ENCODE measurements at regions not wholly inside any gene's neighbourhood (a gene's known extent, or its start where the extent isn't known, plus 50 kb on each side); places are given as distances from the start of the nearest gene placed in this dataset.
"Not testable (repeated sequence)": the region's sequence is repeated elsewhere in the genome, so short reads cannot be mapped to it uniquely, and the experiment has no call there.

DNA sequence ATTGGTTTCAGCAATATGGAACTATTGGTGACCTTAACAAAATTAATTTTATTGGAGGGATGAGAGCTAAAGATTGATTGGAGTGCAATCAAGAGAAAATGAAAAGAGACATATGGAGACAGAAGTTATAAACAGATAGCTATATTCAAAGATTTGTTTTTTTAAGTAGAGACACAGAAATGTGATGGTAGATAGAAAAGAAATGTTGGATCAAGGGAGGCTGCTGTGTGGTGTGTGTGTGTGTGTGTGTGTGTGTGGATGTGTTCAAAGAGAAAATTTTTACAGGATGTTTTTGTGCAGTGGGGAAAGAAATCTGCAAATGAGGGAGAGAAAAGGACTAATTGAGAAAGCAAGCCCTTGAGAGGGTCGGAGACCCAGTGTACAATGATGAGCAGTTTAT, 249.5 kb upstream of the SPHKAP start:
- Histone ChIP-seq H3K4me1 (ENCODE audit: control insufficient read depth, insufficient read depth, low read depth, low read length) (no peaks in the 10 kb centered on the region), H3K27ac (ENCODE audit: low read length, poor library complexity, severe bottlenecking) (no peak overlapping the region), H3K4me2 (ENCODE audit: low read length, poor library complexity, severe bottlenecking) (no peak overlapping the region), H2BK5ac (ENCODE audit: low read depth, low read length, poor library complexity, severe bottlenecking) (no peak overlapping the region), H3K36me3 (ENCODE audit: control insufficient read depth in 1 of 2, insufficient read depth in 2 of 2, low read depth in 1 of 2, low read length in 2 of 2) (no peaks in the 10 kb centered on the region), H2AFZ (ENCODE audit: low read depth, low read length) (no peak overlapping the region), H2AK5ac (ENCODE audit: low read length, severe bottlenecking) (no peak overlapping the region), H3K18ac (ENCODE audit: low read depth in 1 of 2, low read length in 2 of 2) (no peak overlapping the region), H2BK15ac (ENCODE audit: low read depth, poor library complexity, severe bottlenecking) (no peak overlapping the region), H4K8ac (ENCODE audit: low read length) (no peak overlapping the region), H2BK120ac (ENCODE audit: low read depth, low read length) (no peak overlapping the region), H3K14ac (ENCODE audit: low read length in 2 of 2) (no peak overlapping the region), H3K4ac (ENCODE audit: low read depth in 1 of 2, low read length in 2 of 2) (no peak overlapping the region), H2BK12ac (ENCODE audit: low read length in 2 of 2) (no peak overlapping the region), H3K23ac (ENCODE audit: low read length in 2 of 2) (no peak overlapping the region), H4K91ac (ENCODE audit: low read length) (no peak overlapping the region), H3K79me1 (replicated peaks; ENCODE audit: low read length, poor library complexity, severe bottlenecking) (no peaks in the 10 kb centered on the region), H3K27me3 (ENCODE audit: control insufficient read depth in 1 of 2, insufficient read depth in 1 of 2, low read length in 2 of 2) (no peaks in the 10 kb centered on the region), H3K4me3 (ENCODE audit: insufficient read depth in 1 of 2, low read depth in 1 of 2, low read length in 2 of 2) (no peak overlapping the region), H3K9ac (ENCODE audit: low read length) (no peak overlapping the region), H3K9me3 (ENCODE audit: control insufficient read depth, low read length) (peaks cover 31% of the 10 kb centered on the region)
- 50% methylated on average over 1 of the region's 1 CpG for WGBS
- DNase-seq: no peak

GRCh38 chr2:228426502-228427216, 245.2 kb upstream of the SPHKAP start:
- no CpG with 5 or more reads among the region's 1 CpG for WGBS
- no peak overlapping the region for H3K27ac ChIP-seq (ENCODE audit: low read length, poor library complexity, severe bottlenecking)
- no peak overlapping the region for H3K23ac ChIP-seq (ENCODE audit: low read length in 2 of 2)
- H4K91ac ChIP-seq (ENCODE audit: low read length): no peak overlapping the region
- H2BK5ac ChIP-seq (ENCODE audit: low read depth, low read length, poor library complexity, severe bottlenecking): no peak overlapping the region
- no peak overlapping the region for H2BK12ac ChIP-seq (ENCODE audit: low read length in 2 of 2)
- no peak overlapping the region for H2AK5ac ChIP-seq (ENCODE audit: low read length, severe bottlenecking)
- DNase-seq: no peak
- no peak overlapping the region for H3K9ac ChIP-seq (ENCODE audit: low read length)
- no peak overlapping the region for H2BK15ac ChIP-seq (ENCODE audit: low read depth, poor library complexity, severe bottlenecking)
- no peaks in the 10 kb centered on the region for H3K27me3 ChIP-seq (ENCODE audit: control insufficient read depth in 1 of 2, insufficient read depth in 1 of 2, low read length in 2 of 2)
- no peak overlapping the region for H3K4me3 ChIP-seq (ENCODE audit: insufficient read depth in 1 of 2, low read depth in 1 of 2, low read length in 2 of 2)
- no peak overlapping the region for H3K4ac ChIP-seq (ENCODE audit: low read depth in 1 of 2, low read length in 2 of 2)
- H2AFZ ChIP-seq (ENCODE audit: low read depth, low read length): no peak overlapping the region
- H3K9me3 ChIP-seq (ENCODE audit: control insufficient read depth, low read length): peaks cover 22% of the 10 kb centered on the region
- H3K4me1 ChIP-seq (ENCODE audit: control insufficient read depth, insufficient read depth, low read depth, low read length): no peaks in the 10 kb centered on the region
- H4K8ac ChIP-seq (ENCODE audit: low read length): no peak overlapping the region
- H3K79me1 ChIP-seq (replicated peaks; ENCODE audit: low read length, poor library complexity, severe bottlenecking): no peaks in the 10 kb centered on the region
- no peak overlapping the region for H3K4me2 ChIP-seq (ENCODE audit: low read length, poor library complexity, severe bottlenecking)
- no peaks in the 10 kb centered on the region for H3K36me3 ChIP-seq (ENCODE audit: control insufficient read depth in 1 of 2, insufficient read depth in 2 of 2, low read depth in 1 of 2, low read length in 2 of 2)
- no peak overlapping the region for H2BK120ac ChIP-seq (ENCODE audit: low read depth, low read length)
- H3K14ac ChIP-seq (ENCODE audit: low read length in 2 of 2): no peak overlapping the region
- H3K18ac ChIP-seq (ENCODE audit: low read depth in 1 of 2, low read length in 2 of 2): no peak overlapping the region

DNA sequence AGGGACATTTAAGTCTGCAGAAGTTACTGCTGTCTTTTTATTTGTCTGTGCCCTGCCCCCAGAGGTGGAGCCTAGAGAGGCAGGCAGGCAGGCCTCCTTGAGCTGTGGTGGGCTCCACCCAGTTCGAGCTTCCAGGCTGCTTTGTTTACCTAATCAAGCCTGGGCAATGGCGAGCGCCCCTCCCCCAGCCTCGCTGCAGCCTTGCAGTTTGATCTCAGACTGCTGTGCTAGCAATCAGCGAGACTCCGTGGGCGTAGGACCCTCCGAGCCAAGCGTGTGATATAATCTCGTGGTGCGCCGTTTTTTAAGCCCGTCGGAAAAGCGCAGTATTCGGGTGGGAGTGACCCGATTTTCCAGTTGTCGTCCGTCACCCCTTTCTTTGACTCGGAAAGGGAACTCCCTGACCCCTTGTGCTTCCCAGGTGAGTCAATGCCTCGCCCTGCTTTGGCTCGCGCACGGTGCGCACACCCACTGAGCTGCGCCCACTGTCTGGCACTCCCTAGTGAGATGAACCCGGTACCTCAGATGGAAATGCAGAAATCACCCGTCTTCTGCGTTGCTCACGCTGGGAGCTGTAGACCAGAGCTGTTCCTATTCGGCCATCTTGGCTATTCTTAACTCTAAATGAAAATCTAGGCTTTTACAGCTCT, 244.0 kb upstream of the SPHKAP start:
- not testable (repeated sequence) for H3K18ac ChIP-seq (ENCODE audit: low read depth in 1 of 2, low read length in 2 of 2); H2BK15ac ChIP-seq (ENCODE audit: low read depth, poor library complexity, severe bottlenecking); H3K27me3 ChIP-seq (ENCODE audit: control insufficient read depth in 1 of 2, insufficient read depth in 1 of 2, low read length in 2 of 2); H3K79me1 ChIP-seq (replicated peaks; ENCODE audit: low read length, poor library complexity, severe bottlenecking); H2BK5ac ChIP-seq (ENCODE audit: low read depth, low read length, poor library complexity, severe bottlenecking); H3K14ac ChIP-seq (ENCODE audit: low read length in 2 of 2); H2BK12ac ChIP-seq (ENCODE audit: low read length in 2 of 2); H4K8ac ChIP-seq (ENCODE audit: low read length); H3K4me2 ChIP-seq (ENCODE audit: low read length, poor library complexity, severe bottlenecking); H3K36me3 ChIP-seq (ENCODE audit: control insufficient read depth in 1 of 2, insufficient read depth in 2 of 2, low read depth in 1 of 2, low read length in 2 of 2); H3K23ac ChIP-seq (ENCODE audit: low read length in 2 of 2); DNase-seq; H4K91ac ChIP-seq (ENCODE audit: low read length); H2AK5ac ChIP-seq (ENCODE audit: low read length, severe bottlenecking); H3K27ac ChIP-seq (ENCODE audit: low read length, poor library complexity, severe bottlenecking); H2BK120ac ChIP-seq (ENCODE audit: low read depth, low read length); H2AFZ ChIP-seq (ENCODE audit: low read depth, low read length); H3K4me1 ChIP-seq (ENCODE audit: control insufficient read depth, insufficient read depth, low read depth, low read length); H3K4ac ChIP-seq (ENCODE audit: low read depth in 1 of 2, low read length in 2 of 2); H3K9ac ChIP-seq (ENCODE audit: low read length); H3K4me3 ChIP-seq (ENCODE audit: insufficient read depth in 1 of 2, low read depth in 1 of 2, low read length in 2 of 2)
- WGBS: 73% methylated on average over 27 of the region's 31 CpGs
- H3K9me3 ChIP-seq (ENCODE audit: control insufficient read depth, low read length): peaks cover 18% of the 10 kb centered on the region

DNA sequence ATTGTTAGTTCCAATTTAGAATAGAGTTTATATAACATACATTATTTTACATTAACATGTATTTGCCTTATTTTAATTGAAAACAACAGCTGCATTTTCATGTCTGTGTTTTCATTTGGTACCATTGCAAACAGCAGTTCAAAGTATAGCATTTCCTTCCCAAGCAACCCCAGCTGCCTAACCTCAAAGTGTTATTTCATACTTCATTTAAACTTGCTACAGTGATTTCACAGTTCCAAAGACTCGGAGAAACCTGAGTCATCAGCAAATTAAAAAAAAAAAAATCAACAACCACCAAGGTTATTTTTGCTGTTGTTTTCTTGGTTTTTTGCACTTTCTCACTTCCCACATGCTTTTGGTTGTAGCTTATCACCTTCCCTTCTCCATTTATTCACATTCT, 236.5 kb upstream of the SPHKAP start:
- Histone ChIP-seq H2AFZ (ENCODE audit: low read depth, low read length) (no peak overlapping the region), H3K9me3 (ENCODE audit: control insufficient read depth, low read length) (no peaks in the 10 kb centered on the region), H2AK5ac (ENCODE audit: low read length, severe bottlenecking) (no peak overlapping the region), H4K8ac (ENCODE audit: low read length) (no peak overlapping the region), H2BK15ac (ENCODE audit: low read depth, poor library complexity, severe bottlenecking) (no peak overlapping the region), H3K79me1 (replicated peaks; ENCODE audit: low read length, poor library complexity, severe bottlenecking) (no peaks in the 10 kb centered on the region), H3K27me3 (ENCODE audit: control insufficient read depth in 1 of 2, insufficient read depth in 1 of 2, low read length in 2 of 2) (no peaks in the 10 kb centered on the region), H3K27ac (ENCODE audit: low read length, poor library complexity, severe bottlenecking) (no peak overlapping the region), H4K91ac (ENCODE audit: low read length) (no peak overlapping the region), H3K4me1 (ENCODE audit: control insufficient read depth, insufficient read depth, low read depth, low read length) (no peaks in the 10 kb centered on the region), H3K18ac (ENCODE audit: low read depth in 1 of 2, low read length in 2 of 2) (no peak overlapping the region), H3K36me3 (ENCODE audit: control insufficient read depth in 1 of 2, insufficient read depth in 2 of 2, low read depth in 1 of 2, low read length in 2 of 2) (no peaks in the 10 kb centered on the region), H3K4ac (ENCODE audit: low read depth in 1 of 2, low read length in 2 of 2) (no peak overlapping the region), H2BK12ac (ENCODE audit: low read length in 2 of 2) (no peak overlapping the region), H3K23ac (ENCODE audit: low read length in 2 of 2) (no peak overlapping the region), H2BK5ac (ENCODE audit: low read depth, low read length, poor library complexity, severe bottlenecking) (no peak overlapping the region), H3K4me3 (ENCODE audit: insufficient read depth in 1 of 2, low read depth in 1 of 2, low read length in 2 of 2) (no peak overlapping the region), H3K4me2 (ENCODE audit: low read length, poor library complexity, severe bottlenecking) (no peak overlapping the region), H3K9ac (ENCODE audit: low read length) (no peak overlapping the region), H2BK120ac (ENCODE audit: low read depth, low read length) (no peak overlapping the region), H3K14ac (ENCODE audit: low read length in 2 of 2) (no peak overlapping the region)
- 50% methylated on average over 1 of the region's 1 CpG for WGBS
- no peak for DNase-seq

Measured in mesenchymal stem cell (in vitro differentiated cells and primary cell).